ENCODE measurements at regions not wholly inside any gene's neighbourhood (a gene's known extent, or its start where the extent isn't known, plus 50 kb on each side); places are given as distances from the start of the nearest gene placed in this dataset.

GRCh38 chr6:9039258-9039657, 603.9 kb upstream of the SLC35B3 start:
- no peak for FAIRE-seq
- Histone ChIP-seq H3K27ac (ENCODE audit: insufficient read depth, low read depth, low read length) (no peak overlapping the region), H3K9ac (replicated peaks; ENCODE audit: extremely low read depth, insufficient read depth, low read length) (no peak overlapping the region), H3K4me1 (ENCODE audit: control insufficient read depth, extremely low read depth, insufficient read depth, low read length) (no peaks in the 10 kb centered on the region), H3K9me3 (replicated peaks; ENCODE audit: control insufficient read depth, insufficient read depth, low read length) (peaks cover 4% of the 10 kb centered on the region), H3K9me1 (replicated peaks; ENCODE audit: control insufficient read depth, extremely low read depth, insufficient read depth, low read length) (no peaks in the 10 kb centered on the region), H3K36me3 (ENCODE audit: control insufficient read depth in 2 of 2, extremely low read depth in 1 of 2, insufficient read depth in 2 of 2, low read length in 2 of 2) (no peaks in the 10 kb centered on the region), H3K27me3 (ENCODE audit: control insufficient read depth in 2 of 2, insufficient read depth in 2 of 2, low read length in 2 of 2) (no peaks in the 10 kb centered on the region), H4K20me1 (replicated peaks; ENCODE audit: control insufficient read depth, extremely low read depth, insufficient read depth, low read length) (no peaks in the 10 kb centered on the region), H2AFZ (ENCODE audit: low read depth, low read length) (no peak overlapping the region), H3K79me2 (ENCODE audit: control insufficient read depth, insufficient read depth, low read length) (no peaks in the 10 kb centered on the region), H3K4me2 (ENCODE audit: insufficient read depth, low read length) (no peak overlapping the region), H3K4me3 (replicated peaks in 1 of 3; ENCODE audit: insufficient read depth in 1 of 3, low read depth in 1 of 3, low read length in 3 of 3) (no peak overlapping the region)
- no peak for TF ChIP-seq MAX (IDR thresholded peaks at IDR 0.05; ENCODE audit: insufficient read depth, insufficient read length)
- DNase-seq (ENCODE audit: low read depth, low spot score), result no peak
- dilution Hi-C loops (cut with MboI; ENCODE audit: extremely low pct_ligation_motif_present, low sequenced_read_pairs) (no loop called here), intact Hi-C loops (cut with micrococcal nuclease) (no loop called here)
- ChIA-PET POLR2A (no interaction called here), CTCF (no interaction called here)
- BruUV-seq (replicated peaks), result no TSS peak

GRCh38 chr6:9028086-9028485, 592.7 kb upstream of the SLC35B3 start:
- Histone ChIP-seq H2AFZ (ENCODE audit: low read depth, low read length) (no peak overlapping the region), H3K4me1 (ENCODE audit: control insufficient read depth, extremely low read depth, insufficient read depth, low read length) (no peaks in the 10 kb centered on the region), H3K4me2 (ENCODE audit: insufficient read depth, low read length) (no peak overlapping the region), H3K27ac (ENCODE audit: insufficient read depth, low read depth, low read length) (no peak overlapping the region), H3K79me2 (ENCODE audit: control insufficient read depth, insufficient read depth, low read length) (no peaks in the 10 kb centered on the region), H3K9me1 (replicated peaks; ENCODE audit: control insufficient read depth, extremely low read depth, insufficient read depth, low read length) (no peaks in the 10 kb centered on the region), H3K4me3 (replicated peaks in 1 of 3; ENCODE audit: insufficient read depth in 1 of 3, low read depth in 1 of 3, low read length in 3 of 3) (no peak overlapping the region), H3K36me3 (ENCODE audit: control insufficient read depth in 2 of 2, extremely low read depth in 1 of 2, insufficient read depth in 2 of 2, low read length in 2 of 2) (no peaks in the 10 kb centered on the region), H4K20me1 (replicated peaks; ENCODE audit: control insufficient read depth, extremely low read depth, insufficient read depth, low read length) (no peaks in the 10 kb centered on the region), H3K9ac (replicated peaks; ENCODE audit: extremely low read depth, insufficient read depth, low read length) (no peak overlapping the region), H3K27me3 (ENCODE audit: control insufficient read depth in 2 of 2, insufficient read depth in 2 of 2, low read length in 2 of 2) (no peaks in the 10 kb centered on the region), H3K9me3 (replicated peaks; ENCODE audit: control insufficient read depth, insufficient read depth, low read length) (peaks cover 1% of the 10 kb centered on the region)
- TF ChIP-seq MYC (IDR thresholded peaks at IDR 0.05; ENCODE audit: low read depth, low read length) (no peak), GATA2 (IDR thresholded peaks at IDR 0.05; ENCODE audit: insufficient read depth, insufficient read length, low read depth, low read length) (no peak), POLR2AphosphoS5 (IDR thresholded peaks at IDR 0.05; ENCODE audit: insufficient read depth, low read depth, low read length) (no peak), CTCF (IDR thresholded peaks at IDR 0.05; ENCODE audit: extremely low read depth in 1 of 2, insufficient read depth in 1 of 2, low read depth in 1 of 2, low read length in 2 of 2) (no peak), FOS (IDR thresholded peaks at IDR 0.05; ENCODE audit: borderline replicate concordance, insufficient read depth, low read length) (no peak), JUN (IDR thresholded peaks at IDR 0.05; ENCODE audit: borderline replicate concordance, insufficient read depth, insufficient read length, low read depth) (no peak), MAX (IDR thresholded peaks at IDR 0.05; ENCODE audit: insufficient read depth, insufficient read length) (no peak), POLR2A (IDR thresholded peaks at IDR 0.05; ENCODE audit: low read depth, low read length) (no peak), EZH2 (IDR thresholded peaks at IDR 0.05; ENCODE audit: borderline replicate concordance, low read depth, low read length, severe bottlenecking) (no peak)
- intact Hi-C loops (cut with micrococcal nuclease), result no loop called here
- dilution Hi-C loops (cut with MboI; ENCODE audit: extremely low pct_ligation_motif_present, low sequenced_read_pairs), result no loop called here
- no peak for DNase-seq (ENCODE audit: low read depth, low spot score)
- POLR2A ChIA-PET, result no interaction called here
- FAIRE-seq, result no peak
- BruUV-seq (replicated peaks), result no TSS peak
- CTCF ChIA-PET, result no interaction called here
